A673 (cell line): ENCODE measurements at regions not wholly inside any gene's neighbourhood (a gene's known extent, or its start where the extent isn't known, plus 50 kb on each side); places are given as distances from the start of the nearest gene placed in this dataset.

Source experiments
- BruUV-seq: library from RNA; stranded (reverse); fragments of 400-500 nt; replicated peaks from 2 replicates; lab custom pipeline; 2021; lab: Mats Ljungman, UMichigan
- CTCF ChIA-PET: fragments of 300-600 bp; sonication (Branson Sonifier 250); formaldehyde crosslinking; loops from one replicate; lab custom pipeline; 2022; ENCODE audit warnings: antibody characterized with exemption; lab: Charles Lee
- POLR2A ChIA-PET: fragments of 300-600 bp; sonication (Branson Sonifier 250); formaldehyde crosslinking; loops from one replicate; lab custom pipeline; 2022; ENCODE audit warnings: antibody characterized with exemption; ENCODE audit not compliant: low non-redundant PET; lab: Charles Lee
- DNase-seq: peaks from one replicate; pipeline ENCODE4 v3.0.0-alpha.2; 2015; ENCODE audit warnings: low spot score
- H3K27ac ChIP-seq: fragments of 200-600 bp; sonication (generic); 2 replicates; pipeline ENCODE4 v1.5.1; 2016; ENCODE audit warnings: mixed run types, low read depth, mild to moderate bottlenecking, mixed read lengths, antibody characterized with exemption, low read length; ENCODE audit not compliant: poor library complexity, severe bottlenecking
- H3K27me3 ChIP-seq: fragments of 200-600 bp; sonication (generic); replicated peaks from 2 replicates; pipeline ENCODE4 v1.6.1; 2017; ENCODE audit warnings: mixed run types, low read depth, mild to moderate bottlenecking, mixed read lengths, antibody characterized with exemption, low read length; ENCODE audit not compliant: insufficient read depth, poor library complexity
- H3K36me3 ChIP-seq: fragments of 200-600 bp; sonication (generic); 2 replicates; pipeline ENCODE4 v1.6.1; 2016; ENCODE audit warnings: mixed run types, mild to moderate bottlenecking, mixed read lengths, antibody characterized with exemption, low read length; ENCODE audit not compliant: insufficient read depth, poor library complexity, severe bottlenecking
- H3K4me1 ChIP-seq: fragments of 200-600 bp; sonication (generic); 2 replicates; pipeline ENCODE4 v1.6.1; 2017; ENCODE audit warnings: mixed run types, mild to moderate bottlenecking, mixed read lengths, antibody characterized with exemption, low read length; ENCODE audit not compliant: insufficient read depth, poor library complexity, severe bottlenecking
- H3K4me3 ChIP-seq: fragments of 200-600 bp; sonication (generic); 2 replicates; pipeline ENCODE4 v1.5.1; 2016; ENCODE audit warnings: low read depth, mixed run types, mild to moderate bottlenecking, mixed read lengths, low read length; ENCODE audit not compliant: poor library complexity, severe bottlenecking
- H3K9me3 ChIP-seq: fragments of 200-600 bp; sonication (generic); 2 replicates; pipeline ENCODE4 v1.6.1; 2016; ENCODE audit warnings: mixed run types, low read depth, mild to moderate bottlenecking, mixed read lengths, antibody characterized with exemption, low read length; ENCODE audit not compliant: poor library complexity, severe bottlenecking
- EZH2 ChIP-seq: fragments of 200-600 bp; sonication (generic); IDR thresholded peaks from 2 replicates; pipeline ENCODE4 v1.6.1; 2017; ENCODE audit warnings: borderline replicate concordance, low read depth, mild to moderate bottlenecking, mixed read lengths, antibody characterized with exemption, low read length; ENCODE audit not compliant: poor library complexity, severe bottlenecking
- intact Hi-C: fragments of 100-400 bp; cut with micrococcal nuclease; formaldehyde crosslinking; loops from one replicate; pipeline ENCODE4 v1.10.0; 2022; ENCODE audit not compliant: unreplicated experiment
- TF ChIP-seq, protein P1 (sequence below): fragments of 300-800, 200-600 bp; sonication (generic); conservative IDR thresholded peaks from 2 replicates; pipeline ENCODE4 v1.5.1; 2017; ENCODE audit warnings: low read depth, mild to moderate bottlenecking, antibody characterized with exemption, low read length, moderate library complexity, mixed read lengths

DNA sequence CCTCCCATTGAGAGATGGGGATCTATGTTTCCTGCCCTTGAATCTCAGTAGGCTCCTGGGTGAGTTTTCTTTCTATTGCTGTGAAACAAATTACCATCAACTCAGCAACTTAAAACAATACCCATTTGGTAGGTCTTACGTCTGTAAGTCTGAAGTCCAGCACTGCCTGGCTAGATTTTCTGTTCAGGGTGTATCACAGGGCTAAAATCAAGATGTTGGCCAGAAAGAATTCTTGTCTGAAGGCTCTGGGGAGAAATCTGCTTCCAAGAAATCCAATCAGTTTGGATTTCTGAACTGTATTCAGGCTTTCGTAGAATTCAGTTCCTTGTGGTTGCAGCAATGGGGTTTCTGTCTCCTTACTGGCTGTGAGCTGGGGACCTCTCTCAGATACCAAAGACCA, 99.6 kb upstream of the SLC24A3 start:
- Histone ChIP-seq H3K27ac (no peak overlapping the region), H3K27me3 (no peaks in the 10 kb centered on the region), H3K4me1 (no peaks in the 10 kb centered on the region), H3K4me3 (no peak overlapping the region), H3K36me3 (no peaks in the 10 kb centered on the region), H3K9me3 (no peaks in the 10 kb centered on the region)
- no TSS peak for BruUV-seq
- POLR2A ChIA-PET: no interaction called here
- TF ChIP-seq EZH2: no peak
- TF ChIP-seq, protein P1, sequence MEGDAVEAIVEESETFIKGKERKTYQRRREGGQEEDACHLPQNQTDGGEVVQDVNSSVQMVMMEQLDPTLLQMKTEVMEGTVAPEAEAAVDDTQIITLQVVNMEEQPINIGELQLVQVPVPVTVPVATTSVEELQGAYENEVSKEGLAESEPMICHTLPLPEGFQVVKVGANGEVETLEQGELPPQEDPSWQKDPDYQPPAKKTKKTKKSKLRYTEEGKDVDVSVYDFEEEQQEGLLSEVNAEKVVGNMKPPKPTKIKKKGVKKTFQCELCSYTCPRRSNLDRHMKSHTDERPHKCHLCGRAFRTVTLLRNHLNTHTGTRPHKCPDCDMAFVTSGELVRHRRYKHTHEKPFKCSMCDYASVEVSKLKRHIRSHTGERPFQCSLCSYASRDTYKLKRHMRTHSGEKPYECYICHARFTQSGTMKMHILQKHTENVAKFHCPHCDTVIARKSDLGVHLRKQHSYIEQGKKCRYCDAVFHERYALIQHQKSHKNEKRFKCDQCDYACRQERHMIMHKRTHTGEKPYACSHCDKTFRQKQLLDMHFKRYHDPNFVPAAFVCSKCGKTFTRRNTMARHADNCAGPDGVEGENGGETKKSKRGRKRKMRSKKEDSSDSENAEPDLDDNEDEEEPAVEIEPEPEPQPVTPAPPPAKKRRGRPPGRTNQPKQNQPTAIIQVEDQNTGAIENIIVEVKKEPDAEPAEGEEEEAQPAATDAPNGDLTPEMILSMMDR: no peak
- no peak for DNase-seq
- intact Hi-C loops: no loop called here
- CTCF ChIA-PET: no interaction called here

DNA sequence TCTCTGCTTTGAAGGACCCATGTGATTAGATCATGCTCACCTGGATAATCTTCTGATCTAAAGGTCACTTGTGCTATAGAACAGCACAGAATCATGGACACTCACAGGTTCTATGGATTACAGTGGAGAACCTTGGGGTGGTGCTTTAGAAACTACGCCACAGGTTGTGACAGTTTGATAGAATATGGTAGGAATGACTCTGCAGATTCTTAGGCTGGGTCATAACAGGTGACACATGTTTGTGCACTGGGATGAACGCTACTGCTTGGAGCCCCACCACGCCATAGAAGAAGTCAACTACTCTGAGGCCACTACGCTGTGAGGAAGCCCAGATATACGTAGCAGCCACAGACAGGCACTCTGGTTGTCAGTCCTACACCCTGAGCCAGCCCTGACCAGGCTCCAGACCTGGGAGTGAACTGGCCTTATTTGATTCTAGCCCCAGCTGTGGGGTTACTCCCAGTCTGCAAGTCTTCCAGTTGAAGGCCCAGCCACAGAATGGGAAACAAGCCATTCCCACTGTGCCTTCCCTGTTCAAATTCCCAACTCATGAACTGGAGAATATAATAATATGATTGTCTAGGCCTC, 99.0 kb upstream of the SLC24A3 start:
- Histone ChIP-seq H3K4me1 (no peaks in the 10 kb centered on the region), H3K4me3 (no peak overlapping the region), H3K9me3 (no peaks in the 10 kb centered on the region), H3K27ac (no peak overlapping the region), H3K27me3 (no peaks in the 10 kb centered on the region), H3K36me3 (no peaks in the 10 kb centered on the region)
- intact Hi-C loops: no loop called here
- no peak for DNase-seq
- POLR2A ChIA-PET: no interaction called here
- BruUV-seq: no TSS peak
- TF ChIP-seq, protein P1: no peak
- no peak for TF ChIP-seq EZH2
- CTCF ChIA-PET: no interaction called here

GRCh38 chr20:19114410-19114809, 98.0 kb upstream of the SLC24A3 start:
- no peak overlapping the region for H3K27ac ChIP-seq
- no peak for DNase-seq
- BruUV-seq: no TSS peak
- no peaks in the 10 kb centered on the region for H3K36me3 ChIP-seq
- TF ChIP-seq, protein P1: no peak
- no peaks in the 10 kb centered on the region for H3K4me1 ChIP-seq
- H3K4me3 ChIP-seq: no peak overlapping the region
- H3K27me3 ChIP-seq: no peaks in the 10 kb centered on the region
- CTCF ChIA-PET: no interaction called here
- intact Hi-C loops: no loop called here
- no peaks in the 10 kb centered on the region for H3K9me3 ChIP-seq
- POLR2A ChIA-PET: no interaction called here
